Ecto neural progenitor cell (in vitro differentiated cells): ENCODE measurements at regions not wholly inside any gene's neighbourhood (a gene's known extent, or its start where the extent isn't known, plus 50 kb on each side); places are given as distances from the start of the nearest gene placed in this dataset.

Experiments
- DNase-seq: peaks from one replicate; pipeline ENCODE4 v3.0.0-alpha.2; 2018; ENCODE audit warnings: low spot score

DNA sequence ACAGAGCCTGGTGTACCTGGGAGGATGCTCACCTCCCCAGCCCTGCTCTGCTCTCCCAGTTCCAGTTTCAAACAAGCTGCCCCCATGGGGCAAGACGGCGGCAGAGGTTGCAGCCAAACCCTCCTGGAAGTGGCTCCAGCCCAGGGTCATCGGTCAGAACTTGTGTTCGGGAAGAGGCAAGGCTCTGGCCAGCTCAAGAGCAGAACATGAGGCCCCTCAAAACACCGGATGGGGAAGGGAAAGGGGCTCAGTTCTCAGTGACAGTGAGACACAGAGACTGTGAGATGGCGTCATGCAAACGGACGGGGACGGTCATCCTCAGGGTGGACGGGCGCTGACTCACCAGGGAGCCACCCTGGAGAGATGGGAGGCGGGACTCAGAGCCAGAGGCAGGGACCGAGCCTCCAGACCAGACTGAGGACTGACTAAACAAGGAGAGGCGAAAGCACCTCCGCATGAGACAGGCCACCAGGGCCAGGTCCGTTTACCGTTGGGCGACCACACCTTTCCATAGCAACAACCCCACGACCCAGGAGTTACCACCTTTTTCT lies 63.9 kb upstream of the GALNT9 start:
- no peak for DNase-seq

DNA sequence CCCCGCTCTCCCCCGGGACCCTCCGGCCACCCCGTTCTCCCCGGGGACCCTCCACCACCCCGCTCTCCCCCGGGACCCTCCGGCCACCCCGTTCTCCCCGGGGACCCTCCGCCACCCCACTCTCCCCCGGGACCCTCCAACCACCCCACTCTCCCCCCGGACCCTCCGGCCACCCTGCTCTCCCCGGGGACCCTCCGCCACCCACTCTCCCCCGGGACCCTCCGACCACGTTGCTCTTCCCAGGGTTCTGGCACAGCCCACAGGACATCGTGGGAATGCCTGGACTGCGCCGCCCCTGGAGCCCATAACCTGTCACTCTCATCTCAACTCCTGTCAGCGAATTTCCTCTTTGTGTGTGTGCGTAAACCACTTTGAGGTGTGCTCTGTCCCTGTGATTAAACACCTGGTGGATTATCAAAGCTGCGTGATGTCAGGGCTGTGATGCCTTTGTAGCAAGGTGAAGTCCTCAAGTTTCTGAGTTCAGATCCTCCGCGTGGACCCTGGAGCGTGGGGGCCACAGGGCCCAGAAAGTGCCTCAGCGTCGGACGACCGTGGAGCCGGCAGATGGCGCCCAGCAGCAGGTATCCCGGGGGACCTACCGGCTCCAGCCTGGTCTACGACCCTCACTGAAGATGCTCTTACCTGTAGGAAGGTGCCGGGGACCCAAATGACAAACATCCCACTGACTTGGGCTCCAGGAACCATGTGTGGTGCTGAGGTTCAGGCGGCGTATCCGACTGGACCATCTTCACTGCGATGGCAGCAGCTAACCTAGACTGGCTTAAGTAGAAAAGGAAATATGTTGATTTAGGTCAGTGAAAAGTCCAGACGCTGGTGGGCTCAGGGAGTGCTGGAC lies 63.2 kb upstream of the GALNT9 start:
- no peak for DNase-seq

DNA sequence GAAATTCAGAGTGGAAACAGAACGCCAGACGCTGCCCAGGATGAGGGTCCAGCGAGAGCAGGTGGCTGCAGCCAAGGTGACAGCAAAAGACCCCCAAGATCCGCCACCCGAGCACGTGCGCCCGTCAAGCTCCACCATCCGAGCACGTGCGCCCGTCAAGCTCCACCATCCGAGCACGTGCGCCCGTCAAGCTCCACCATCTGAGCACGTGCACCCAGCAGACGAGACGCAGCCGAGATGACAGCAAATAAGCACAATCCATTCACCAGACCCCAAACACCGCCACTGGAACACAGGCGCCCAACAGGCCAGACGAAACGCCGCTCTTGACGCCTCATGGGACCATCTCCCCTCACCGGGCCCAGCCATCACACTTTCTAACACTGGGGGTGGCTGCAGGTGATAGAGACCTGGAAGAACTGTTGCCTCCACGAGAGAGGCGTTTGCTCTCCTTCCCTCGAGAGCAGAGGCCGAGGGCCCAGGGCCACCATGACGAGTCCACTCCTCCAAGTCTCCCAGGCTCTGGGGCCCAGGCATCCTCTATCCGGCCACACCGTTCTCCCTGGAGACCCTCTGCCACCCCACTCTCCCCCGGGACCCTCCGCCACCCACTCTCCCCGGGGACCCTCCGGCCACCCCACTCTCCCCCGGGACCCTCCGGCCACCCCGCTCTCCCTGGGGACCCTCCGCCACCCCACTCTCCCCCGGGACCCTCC lies 62.1 kb upstream of the GALNT9 start:
- DNase-seq = no peak

DNA sequence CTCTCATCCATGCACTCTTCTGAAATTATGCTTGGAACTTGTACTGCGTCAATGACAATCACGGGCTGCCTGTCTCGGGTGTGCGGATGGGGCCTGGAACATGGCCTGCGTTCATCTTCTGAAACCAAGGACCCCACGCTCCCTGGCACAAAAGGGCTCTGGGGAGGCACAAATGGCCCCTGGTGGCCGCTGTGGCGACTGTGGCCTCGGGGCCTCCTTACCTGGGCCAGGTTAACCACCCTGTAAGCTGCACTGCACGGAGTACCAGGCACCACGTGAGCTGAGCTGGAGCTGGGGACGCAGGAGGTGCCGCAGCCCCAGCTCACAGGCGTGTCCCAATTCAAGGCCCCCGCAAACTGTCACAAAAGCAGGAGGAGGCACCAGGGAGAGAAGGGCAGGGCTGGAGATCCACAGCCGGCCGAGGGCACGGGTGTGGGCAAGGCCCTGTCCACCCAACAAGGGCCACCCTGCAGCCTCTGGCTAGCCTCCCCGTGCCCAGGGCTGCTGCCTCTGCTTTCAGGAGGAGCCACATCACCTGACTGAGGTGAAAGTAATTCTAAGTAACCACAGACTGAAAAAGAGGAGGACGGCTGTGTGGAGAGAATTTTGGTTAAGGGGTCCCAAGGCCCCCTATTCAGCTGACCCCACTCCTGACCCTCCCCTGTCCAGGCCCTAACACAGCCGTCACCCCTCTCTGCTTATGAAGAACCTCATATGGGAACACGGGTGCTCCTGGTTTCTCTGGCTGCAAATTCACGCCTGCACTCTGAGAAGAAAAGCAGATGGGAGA lies 61.1 kb upstream of the GALNT9 start:
- no peak for DNase-seq

DNA sequence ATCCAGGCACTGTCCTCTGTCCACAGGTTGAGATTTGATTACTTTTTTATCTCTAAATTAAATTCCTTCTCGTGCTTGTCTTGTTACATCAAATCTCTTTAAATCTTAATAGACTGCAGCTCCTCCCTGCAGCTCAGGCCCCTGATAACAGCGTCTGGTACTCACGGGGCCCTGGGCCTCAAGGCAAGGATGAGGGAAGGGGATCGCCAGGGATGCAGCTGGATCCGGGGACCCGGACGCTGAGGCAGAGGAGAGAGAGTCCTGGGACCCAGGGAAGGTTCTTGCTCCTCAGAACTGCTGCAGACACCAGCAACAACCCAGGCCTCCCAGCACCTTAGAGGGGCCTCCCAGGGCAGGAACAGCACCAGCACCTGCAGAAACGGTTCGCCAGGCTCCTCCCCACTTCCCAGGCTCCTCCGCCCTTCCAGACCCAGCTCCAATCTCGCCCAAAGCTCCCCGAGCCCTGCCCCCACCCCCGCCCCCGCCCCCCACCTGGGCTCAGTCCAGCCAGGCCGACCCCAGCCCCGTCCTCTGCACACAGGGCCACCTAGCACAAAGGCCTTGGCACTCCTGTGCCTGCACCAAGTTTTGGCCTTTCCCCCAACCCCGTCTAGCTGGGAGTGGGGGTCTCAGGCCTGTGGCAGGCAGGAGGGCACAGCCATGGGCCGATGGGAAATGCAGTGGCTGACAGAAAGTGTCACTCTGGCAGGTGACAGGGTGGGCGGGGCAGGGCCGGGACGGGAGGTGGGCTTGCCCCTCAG lies 60.3 kb upstream of the GALNT9 start:
- DNase-seq = no peak

DNA sequence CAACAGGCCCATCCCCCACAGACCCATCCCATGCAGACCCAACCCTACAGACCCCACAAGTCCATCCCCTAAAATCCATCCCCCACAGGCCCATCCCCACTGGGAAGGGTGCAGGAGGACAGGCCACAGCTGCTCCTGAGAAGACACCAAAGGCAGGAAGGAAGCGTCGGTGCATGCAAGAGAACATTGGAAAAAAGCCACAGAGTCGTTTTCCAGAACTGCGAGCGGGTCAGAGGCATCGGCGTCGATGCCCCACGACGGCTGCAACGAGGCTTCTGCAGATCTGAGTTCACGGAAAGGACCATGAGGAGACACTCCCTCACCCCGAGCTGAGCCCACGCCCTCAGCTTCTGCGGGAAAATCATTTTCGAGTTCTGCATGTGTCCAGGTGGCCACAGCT lies 59.6 kb upstream of the GALNT9 start:
- DNase-seq = no peak

DNA sequence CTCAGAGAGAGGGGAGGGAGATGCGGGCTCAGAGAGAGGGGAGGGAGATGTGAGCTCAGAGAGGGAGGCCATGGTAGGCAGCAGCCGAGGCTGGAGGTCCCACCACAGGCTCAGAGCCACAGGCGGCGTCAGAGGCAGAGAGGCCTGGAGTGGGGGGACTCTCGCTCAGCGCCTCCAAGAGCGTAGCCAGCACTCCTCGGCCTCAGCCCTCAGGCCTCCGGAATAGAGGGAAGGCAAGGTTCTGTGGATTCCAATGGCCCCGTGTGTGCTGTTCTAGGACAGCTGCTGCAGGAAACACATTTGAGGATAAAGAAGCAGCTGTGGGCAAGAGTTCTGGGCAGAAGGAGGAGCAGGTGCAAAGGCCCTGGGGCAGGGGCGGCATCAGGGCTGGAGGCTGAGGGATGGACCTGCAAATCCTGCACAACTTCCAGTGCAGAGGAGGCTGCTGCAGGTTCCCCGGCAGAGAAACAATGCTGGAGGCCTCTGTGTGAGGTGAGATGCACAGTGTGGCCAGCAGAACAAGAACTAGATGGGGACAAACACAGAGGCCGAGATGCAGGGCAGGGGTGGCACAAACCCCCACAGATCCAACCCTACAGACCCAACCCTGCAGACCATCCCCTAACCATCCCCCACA lies 59.1 kb upstream of the GALNT9 start:
- DNase-seq = no peak

DNA sequence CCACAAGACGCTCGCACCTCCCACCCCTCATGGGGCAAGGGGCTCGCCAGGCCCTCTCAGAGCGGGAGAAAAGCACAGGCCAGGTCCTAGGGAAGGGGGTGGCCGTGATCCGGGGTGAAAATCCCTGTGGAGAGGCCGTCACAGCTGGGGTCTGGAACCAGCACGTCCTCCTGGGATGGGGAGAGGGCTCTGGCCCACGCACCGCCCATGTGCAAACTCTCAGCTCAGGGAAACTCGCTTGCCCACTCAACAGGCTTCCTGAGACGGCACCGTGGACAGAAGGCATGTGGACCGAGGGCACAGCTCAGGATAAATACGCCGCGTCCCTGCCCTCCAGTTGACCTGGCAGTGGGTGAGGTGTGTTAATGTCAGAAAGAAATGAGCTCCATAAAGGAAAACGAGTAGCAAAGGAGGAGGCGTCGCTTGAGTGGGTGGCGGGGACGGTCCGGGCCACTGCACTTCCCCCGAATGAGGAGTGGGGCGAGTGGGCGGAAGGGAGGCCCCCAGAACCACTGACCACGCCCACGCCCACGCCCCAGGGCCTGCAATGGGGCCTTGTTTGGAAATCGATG lies 57.6 kb upstream of the GALNT9 start:
- DNase-seq = no peak

DNA sequence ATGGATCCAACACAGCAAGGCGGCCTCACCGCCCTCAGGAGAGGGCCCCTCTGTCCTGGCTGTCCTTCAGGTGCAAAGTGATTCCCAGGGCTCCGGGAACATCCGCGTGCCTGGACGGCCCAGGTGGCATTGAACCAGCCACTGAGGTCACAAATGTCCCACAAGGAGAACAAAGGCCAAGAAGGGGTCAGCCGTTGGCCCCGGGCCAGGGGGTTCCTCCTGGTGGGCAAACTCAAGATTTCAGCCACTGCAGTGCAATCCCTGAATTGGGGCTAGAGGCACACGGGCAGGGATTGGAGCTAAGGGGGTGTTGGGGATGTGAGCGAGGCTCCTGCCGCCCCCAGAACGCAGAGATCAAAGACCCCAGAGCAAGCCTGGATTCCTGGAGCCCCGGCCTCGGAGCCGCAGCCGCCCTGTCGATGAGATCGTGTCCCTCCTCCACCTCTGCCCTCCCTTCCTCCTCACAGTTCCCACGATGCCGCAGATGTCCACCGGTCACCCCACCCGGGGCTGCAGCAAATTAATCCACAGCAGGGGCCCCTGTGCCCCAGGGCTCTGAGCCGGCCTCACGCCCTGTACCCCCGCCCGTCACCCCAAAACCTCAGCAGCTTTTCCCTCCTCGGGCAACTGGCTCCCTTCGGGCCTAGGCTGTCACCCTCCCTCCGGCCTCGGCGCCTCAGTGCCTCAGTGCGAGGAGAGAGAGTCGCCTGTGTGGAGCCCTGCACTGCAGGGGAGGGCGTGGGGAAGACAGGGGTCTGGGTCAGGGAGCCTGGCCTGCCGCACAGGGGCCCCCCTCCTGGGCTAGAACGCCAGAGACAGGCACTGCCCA lies 56.7 kb upstream of the GALNT9 start:
- no peak for DNase-seq

DNA sequence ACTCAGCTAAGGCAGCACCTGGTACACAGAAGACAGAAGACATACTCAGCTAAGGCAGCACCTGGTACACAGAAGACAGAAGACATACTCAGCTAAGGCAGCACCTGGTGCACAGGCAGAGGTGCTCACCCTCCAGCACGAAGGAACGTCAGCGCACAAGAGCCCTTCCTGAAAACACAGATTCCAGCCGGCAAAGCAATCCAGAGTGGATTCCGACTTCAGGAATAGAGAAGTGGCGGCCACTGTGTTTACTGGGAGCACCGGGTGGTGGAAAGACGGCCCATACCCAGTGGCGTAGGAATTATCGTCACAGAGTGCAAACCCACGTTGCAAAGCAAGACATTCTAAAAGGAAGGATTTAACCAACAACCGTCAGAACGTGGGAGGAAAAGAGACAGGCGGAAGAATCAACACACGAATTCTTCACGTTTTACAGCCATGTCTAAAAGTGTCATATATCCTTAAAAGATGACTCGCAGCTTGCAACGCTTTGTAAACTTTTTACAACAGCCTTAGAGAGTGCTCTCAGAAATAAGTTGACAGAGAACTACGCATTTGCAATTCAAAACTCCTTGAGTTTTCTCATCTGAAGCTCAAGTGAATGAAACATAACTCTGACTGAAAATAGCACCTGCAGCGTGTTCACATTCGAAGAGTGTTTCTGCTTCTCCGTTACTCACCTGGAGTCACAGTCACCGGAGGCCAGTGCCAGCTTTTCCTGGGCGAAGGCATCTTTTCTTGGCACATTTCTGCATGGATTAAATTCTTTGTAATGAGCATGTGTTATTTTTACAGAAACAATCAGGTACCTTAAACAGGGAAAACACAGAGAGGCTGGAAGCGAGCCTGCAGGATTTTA lies 55.8 kb upstream of the GALNT9 start:
- DNase-seq = no peak

DNA sequence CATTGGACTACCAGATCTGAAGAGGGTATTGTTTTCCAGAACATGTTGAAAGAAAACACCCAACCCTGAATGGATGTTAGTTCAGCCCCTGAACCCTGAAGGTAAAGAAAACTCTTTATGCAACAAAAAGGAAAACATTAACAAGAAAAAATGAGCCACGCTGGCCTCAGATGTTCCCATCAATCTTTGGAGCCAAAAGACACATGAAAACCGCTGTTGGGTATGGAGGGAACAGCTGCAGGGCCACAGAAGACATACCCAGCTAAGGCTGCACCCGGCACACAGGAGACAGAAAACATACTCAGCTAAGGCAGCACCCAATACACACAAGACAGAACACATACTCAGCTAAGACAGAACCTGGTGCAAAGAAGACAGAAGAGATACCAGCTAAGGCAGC lies 51.3 kb upstream of the GALNT9 start:
- DNase-seq = no peak

DNA sequence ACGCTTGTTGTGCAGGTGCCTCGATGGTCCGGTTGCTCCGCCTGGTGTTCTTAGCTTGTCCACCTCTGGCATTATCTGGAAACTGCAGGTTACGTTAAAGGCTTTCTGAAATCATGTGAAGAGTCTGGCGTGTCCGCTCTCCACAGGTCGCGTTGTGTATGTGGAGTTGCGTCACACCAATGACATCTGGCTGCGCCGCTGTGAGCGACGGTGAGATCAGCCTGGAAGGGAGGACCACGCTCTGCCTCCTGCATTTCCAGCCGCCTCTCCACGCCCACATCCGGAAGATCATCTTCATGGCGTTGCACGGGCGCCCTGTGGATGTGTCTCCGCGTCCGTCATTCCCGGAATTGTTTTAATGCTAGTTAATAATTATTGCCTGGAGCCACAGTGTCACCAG lies 50.6 kb upstream of the GALNT9 start:
- no peak for DNase-seq

DNA sequence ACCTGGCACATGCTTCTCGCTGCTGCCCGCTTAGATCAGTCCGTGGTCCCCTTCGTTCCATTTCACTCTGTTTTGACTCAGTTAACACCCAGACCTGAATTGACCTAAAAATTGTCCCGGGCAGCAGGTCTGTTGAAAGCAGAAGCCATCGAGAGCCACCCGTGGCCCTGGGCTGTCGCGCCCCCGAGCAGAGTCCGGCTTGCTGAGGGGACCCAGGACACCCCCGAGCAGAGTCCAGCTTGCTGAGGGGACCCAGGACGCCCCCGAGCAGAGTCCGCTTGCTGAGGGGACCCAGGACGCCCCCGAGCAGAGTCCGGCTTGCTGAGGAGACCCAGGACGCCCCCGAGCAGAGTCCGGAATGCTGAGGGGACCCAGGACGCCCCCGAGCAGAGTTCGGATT lies 50.2 kb upstream of the GALNT9 start:
- no peak for DNase-seq
